Gastroesophageal sphincter (tissue), 3 donors: ENCODE measurements at regions not wholly inside any gene's neighbourhood (a gene's known extent, or its start where the extent isn't known, plus 50 kb on each side); places are given as distances from the start of the nearest gene placed in this dataset.
"Not testable (repeated sequence)": the region's sequence is repeated elsewhere in the genome, so short reads cannot be mapped to it uniquely, and the experiment has no call there.

Experiments
- CTCF ChIP-seq, 4 experiments: fragments of 200-600 bp in 2 of 4; fragments of 450-650 bp in 2 of 4; sonication (generic) in 1 of 4; IDR thresholded peaks; one replicate each; pipeline ENCODE4 v1.5.1; 2017 to 2019; ENCODE audit warnings: antibody characterized with exemption in 4 of 4, mild to moderate bottlenecking in 2 of 4, moderate library complexity in 2 of 4
- EP300 ChIP-seq: sonication (generic); formaldehyde crosslinking; IDR thresholded peaks from one replicate; pipeline ENCODE4 v1.6.1; 2017; ENCODE audit warnings: antibody characterized with exemption, mild to moderate bottlenecking
- POLR2A ChIP-seq, 2 donors: fragments of 450-650 bp; IDR thresholded peaks; one replicate each; pipeline ENCODE4 v1.6.1; 2017; ENCODE audit warnings: antibody characterized with exemption in 2 of 2, mild to moderate bottlenecking in 2 of 2, moderate library complexity in 1 of 2
- POLR2AphosphoS5 ChIP-seq: sonication (generic); formaldehyde crosslinking; IDR thresholded peaks from one replicate; pipeline ENCODE4 v1.6.1; 2017; ENCODE audit warnings: antibody characterized with exemption

GRCh38 chr14:29027441-29027840, 260.9 kb downstream of the FOXG1 start:
- TF ChIP-seq CTCF (IDR thresholded peaks at IDR 0.05); POLR2A (IDR thresholded peaks at IDR 0.05); POLR2AphosphoS5; EP300: not testable (repeated sequence)
